SK-N-MC (cell line): ENCODE measurements at regions not wholly inside any gene's neighbourhood (a gene's known extent, or its start where the extent isn't known, plus 50 kb on each side); places are given as distances from the start of the nearest gene placed in this dataset.

Experiments used
- EZH2 ChIP-seq: fragments of 200-600 bp; sonication (generic); IDR thresholded peaks from one replicate; pipeline ENCODE4 v1.6.1; 2017; ENCODE audit warnings: antibody characterized with exemption
- POLR2AphosphoS5 ChIP-seq: IDR thresholded peaks from 2 replicates; pipeline ENCODE4 v1.6.1; 2012; ENCODE audit warnings: mild to moderate bottlenecking, low read depth, low read length, borderline replicate concordance

- TF ChIP-seq POLR2AphosphoS5 = no peak
- TF ChIP-seq EZH2 = no peak
Measured at GRCh38 chr10:88159127-88159829, 295.9 kb downstream of the PTEN start.
